IPS-18a (cell line): ENCODE measurements at regions not wholly inside any gene's neighbourhood (a gene's known extent, or its start where the extent isn't known, plus 50 kb on each side); places are given as distances from the start of the nearest gene placed in this dataset.
"Not testable (repeated sequence)": the region's sequence is repeated elsewhere in the genome, so short reads cannot be mapped to it uniquely, and the experiment has no call there.

Source experiments
- H3K27ac ChIP-seq: one replicate; pipeline ENCODE4 v1.5.1; 2013; ENCODE audit warnings: low read length
- H3K27me3 ChIP-seq: one replicate; pipeline ENCODE4 v1.6.1; 2013; ENCODE audit warnings: mild to moderate bottlenecking, low read length; ENCODE audit not compliant: control insufficient read depth, insufficient read depth
- H3K36me3 ChIP-seq: one replicate; pipeline ENCODE4 v1.6.1; 2013; ENCODE audit warnings: low read depth, low read length; ENCODE audit not compliant: control insufficient read depth
- H3K4me1 ChIP-seq: one replicate; pipeline ENCODE4 v1.6.1; 2013; ENCODE audit warnings: low read depth, low read length; ENCODE audit not compliant: control insufficient read depth
- H3K4me3 ChIP-seq: one replicate; pipeline ENCODE4 v1.5.1; 2013; ENCODE audit warnings: low read length
- H3K9ac ChIP-seq: one replicate; pipeline ENCODE4 v1.6.1; 2013; ENCODE audit warnings: mild to moderate bottlenecking, low read length, moderate library complexity
- H3K9me3 ChIP-seq: one replicate; pipeline ENCODE4 v1.6.1; 2013; ENCODE audit warnings: low read depth, low read length; ENCODE audit not compliant: control insufficient read depth

DNA sequence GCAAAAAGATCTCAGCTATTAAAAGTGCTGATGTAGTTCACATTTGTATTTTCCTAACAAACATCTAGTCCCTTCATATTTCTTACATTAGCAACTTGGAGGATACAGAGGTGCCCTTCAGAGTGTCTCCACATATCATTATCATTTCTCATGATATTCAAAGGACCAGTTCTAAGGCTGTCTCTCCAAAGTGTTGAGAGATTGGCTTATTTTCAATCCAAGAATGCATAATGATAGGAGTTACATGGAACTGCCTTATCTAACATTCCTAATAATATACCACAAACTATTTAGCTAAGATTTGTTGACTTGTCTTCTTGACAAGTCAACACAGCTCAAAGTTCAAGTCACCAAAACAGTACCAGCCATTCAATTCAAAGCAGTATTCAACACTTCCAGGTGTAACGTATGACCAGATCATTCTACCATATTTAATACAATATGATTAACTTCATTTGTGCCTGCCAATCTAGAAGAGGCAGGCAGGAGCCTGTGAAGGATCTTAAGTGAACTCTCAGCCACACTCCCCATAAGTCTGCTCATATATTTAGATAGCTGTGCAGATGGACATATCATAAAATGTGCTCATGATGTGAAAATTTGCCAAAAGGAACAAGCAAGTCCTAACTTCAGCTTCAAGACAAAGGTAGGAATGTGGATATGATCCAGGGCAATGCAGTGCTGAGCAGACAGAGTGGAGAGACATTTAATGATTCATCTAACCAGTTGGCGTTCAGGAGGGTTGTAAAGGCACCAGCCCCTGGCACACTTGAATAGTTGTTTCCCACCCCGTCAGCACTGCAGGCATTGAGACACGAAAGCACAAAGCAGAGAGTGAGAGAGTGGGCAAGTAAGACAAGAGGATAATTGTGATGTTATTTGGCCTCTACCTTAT is 108.3 kb downstream of the MTERF1 start:
- no peaks in the 10 kb centered on the region for H3K27me3 ChIP-seq

DNA sequence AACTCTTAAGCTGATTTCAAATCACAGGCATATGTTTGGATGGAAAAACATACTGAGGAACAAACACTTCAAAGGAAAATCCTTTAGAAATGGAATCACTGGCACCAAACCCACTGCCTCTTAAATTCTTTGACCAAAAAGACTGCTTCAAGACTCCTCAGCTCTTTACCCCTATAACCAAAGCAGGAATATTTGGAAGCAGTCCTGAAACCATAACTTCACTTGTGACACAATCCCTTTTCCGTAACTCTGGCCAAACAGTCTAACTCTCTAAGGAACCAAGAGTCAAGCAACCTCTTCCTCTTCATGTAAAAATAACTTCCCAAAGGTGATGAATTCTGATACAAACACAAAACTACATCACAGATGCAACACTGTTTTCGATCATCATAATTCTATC is 104.3 kb downstream of the MTERF1 start:
- no peaks in the 10 kb centered on the region for H3K9me3 ChIP-seq
- no peak overlapping the region for H3K9ac ChIP-seq
- H3K36me3 ChIP-seq: no peaks in the 10 kb centered on the region
- H3K27me3 ChIP-seq: no peaks in the 10 kb centered on the region
- no peak overlapping the region for H3K4me3 ChIP-seq
- H3K4me1 ChIP-seq: no peaks in the 10 kb centered on the region
- H3K27ac ChIP-seq: no peak overlapping the region

More for the DNA sequence above, 108.3 kb downstream of the MTERF1 start:
- H3K27ac ChIP-seq: no peak overlapping the region
- H3K4me1 ChIP-seq: no peaks in the 10 kb centered on the region
- no peak overlapping the region for H3K4me3 ChIP-seq
- no peaks in the 10 kb centered on the region for H3K36me3 ChIP-seq
- no peak overlapping the region for H3K9ac ChIP-seq
- H3K9me3 ChIP-seq: no peaks in the 10 kb centered on the region

GRCh38 chr7:91777522-91777921 is 103.0 kb downstream of the MTERF1 start:
- Histone ChIP-seq H3K27ac (no peak overlapping the region), H3K9me3 (no peaks in the 10 kb centered on the region), H3K36me3 (no peaks in the 10 kb centered on the region), H3K4me3 (no peak overlapping the region), H3K9ac (no peak overlapping the region), H3K4me1 (no peaks in the 10 kb centered on the region), H3K27me3 (no peaks in the 10 kb centered on the region)

- no peaks in the 10 kb centered on the region for H3K9me3 ChIP-seq
- no peaks in the 10 kb centered on the region for H3K27me3 ChIP-seq
- H3K36me3 ChIP-seq: no peaks in the 10 kb centered on the region
- H3K4me3 ChIP-seq: no peak overlapping the region
- no peak overlapping the region for H3K27ac ChIP-seq
- H3K9ac ChIP-seq: no peak overlapping the region
- no peaks in the 10 kb centered on the region for H3K4me1 ChIP-seq
These were observed 102.1 kb downstream of the MTERF1 start for GRCh38 chr7:91778416-91778815.

DNA sequence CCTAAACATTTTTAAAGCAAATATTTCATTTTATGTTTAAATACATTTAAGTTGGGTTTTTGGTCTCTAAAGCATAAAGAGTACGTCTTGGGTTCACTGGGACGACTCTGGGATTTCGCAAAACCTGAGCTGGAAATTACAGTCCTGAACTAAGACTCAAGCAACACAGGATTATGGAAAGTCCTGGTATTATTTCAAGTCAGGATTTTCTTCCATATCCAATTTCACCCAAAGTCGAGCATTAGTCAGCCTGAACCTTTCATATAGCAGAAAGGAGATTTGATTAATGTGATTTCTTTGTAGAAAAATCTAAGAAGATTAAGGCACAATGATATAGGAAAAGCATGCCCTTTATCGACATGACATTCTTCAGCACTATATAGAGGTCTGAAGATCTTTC is 100.0 kb downstream of the MTERF1 start:
- Histone ChIP-seq H3K27ac (no peak overlapping the region), H3K36me3 (no peaks in the 10 kb centered on the region), H3K4me3 (no peak overlapping the region), H3K9ac (no peak overlapping the region), H3K27me3 (no peaks in the 10 kb centered on the region), H3K4me1 (no peaks in the 10 kb centered on the region), H3K9me3 (no peaks in the 10 kb centered on the region)

DNA sequence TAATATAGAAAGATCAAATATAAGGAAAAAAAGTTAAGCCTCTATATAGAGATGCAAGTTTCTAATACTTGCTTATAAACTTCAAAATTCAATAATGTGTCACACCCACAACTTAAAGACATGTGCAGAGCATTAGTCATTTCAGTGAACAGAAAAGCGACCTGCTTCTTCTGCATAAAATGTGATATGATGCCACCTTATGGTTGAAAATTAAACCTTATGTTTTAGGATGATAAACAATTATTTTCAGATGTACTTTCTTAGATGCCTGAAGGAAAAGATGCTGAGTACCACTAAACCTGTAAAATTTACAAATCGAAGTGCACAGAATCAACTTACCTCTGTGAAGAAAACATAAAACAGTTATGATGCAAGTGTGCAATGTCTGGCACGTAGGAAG is 96.0 kb downstream of the MTERF1 start:
- Histone ChIP-seq H3K4me1 (no peaks in the 10 kb centered on the region), H3K9me3 (no peaks in the 10 kb centered on the region), H3K27me3 (no peaks in the 10 kb centered on the region), H3K9ac (no peak overlapping the region), H3K4me3 (no peak overlapping the region), H3K36me3 (no peaks in the 10 kb centered on the region), H3K27ac (no peak overlapping the region)

- H3K27me3 ChIP-seq: no peaks in the 10 kb centered on the region
- H3K36me3 ChIP-seq: no peaks in the 10 kb centered on the region
- no peaks in the 10 kb centered on the region for H3K4me1 ChIP-seq
- H3K27ac ChIP-seq: no peak overlapping the region
- no peaks in the 10 kb centered on the region for H3K9me3 ChIP-seq
- H3K9ac ChIP-seq: no peak overlapping the region
- H3K4me3 ChIP-seq: no peak overlapping the region
These were observed 92.6 kb downstream of the MTERF1 start for GRCh38 chr7:91787931-91788330.

- no peak overlapping the region for H3K27ac ChIP-seq
- H3K9me3 ChIP-seq: no peaks in the 10 kb centered on the region
- no peaks in the 10 kb centered on the region for H3K36me3 ChIP-seq
- H3K4me3 ChIP-seq: no peak overlapping the region
- no peak overlapping the region for H3K9ac ChIP-seq
- H3K27me3 ChIP-seq: no peaks in the 10 kb centered on the region
- no peaks in the 10 kb centered on the region for H3K4me1 ChIP-seq
These were observed 91.4 kb downstream of the MTERF1 start for GRCh38 chr7:91789086-91789485.

DNA sequence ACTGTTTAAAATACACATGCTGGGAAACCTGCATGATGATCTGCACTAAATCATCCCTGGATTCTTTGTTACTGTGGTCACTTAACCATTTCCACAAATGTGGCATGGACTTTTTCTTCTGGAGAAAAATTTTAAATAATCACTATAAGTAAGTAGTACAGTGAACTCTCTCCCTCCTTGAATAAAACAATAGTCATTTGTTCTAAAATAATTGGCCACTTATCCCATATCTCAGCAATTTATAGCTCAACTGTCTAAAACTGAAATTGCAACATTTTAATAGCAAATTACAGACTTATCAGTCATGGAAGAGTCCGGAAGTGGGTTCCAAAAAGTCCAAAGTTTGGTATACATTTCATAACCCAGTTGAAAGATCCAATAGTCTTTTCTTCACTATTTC is 90.9 kb downstream of the MTERF1 start:
- Histone ChIP-seq H3K27ac (no peak overlapping the region), H3K36me3 (no peaks in the 10 kb centered on the region), H3K9ac (no peak overlapping the region), H3K9me3 (no peaks in the 10 kb centered on the region), H3K4me3 (no peak overlapping the region), H3K27me3 (no peaks in the 10 kb centered on the region), H3K4me1 (no peaks in the 10 kb centered on the region)

- not testable (repeated sequence) for H3K27ac ChIP-seq, H3K36me3 ChIP-seq, H3K27me3 ChIP-seq, H3K4me3 ChIP-seq, H3K9ac ChIP-seq, H3K9me3 ChIP-seq, H3K4me1 ChIP-seq
These were observed 89.9 kb downstream of the MTERF1 start for GRCh38 chr7:91790646-91791045.

GRCh38 chr7:91796122-91796521 is 84.4 kb downstream of the MTERF1 start:
- no peak overlapping the region for H3K4me3 ChIP-seq
- H3K9ac ChIP-seq: no peak overlapping the region
- H3K9me3 ChIP-seq: no peaks in the 10 kb centered on the region
- no peaks in the 10 kb centered on the region for H3K4me1 ChIP-seq
- no peaks in the 10 kb centered on the region for H3K27me3 ChIP-seq
- no peak overlapping the region for H3K27ac ChIP-seq
- H3K36me3 ChIP-seq: no peaks in the 10 kb centered on the region

GRCh38 chr7:91798425-91798824 is 82.1 kb downstream of the MTERF1 start:
- no peak overlapping the region for H3K27ac ChIP-seq
- H3K27me3 ChIP-seq: no peaks in the 10 kb centered on the region
- no peak overlapping the region for H3K9ac ChIP-seq
- no peaks in the 10 kb centered on the region for H3K9me3 ChIP-seq
- no peaks in the 10 kb centered on the region for H3K36me3 ChIP-seq
- no peak overlapping the region for H3K4me3 ChIP-seq
- no peaks in the 10 kb centered on the region for H3K4me1 ChIP-seq
